H9 (cell line): ENCODE measurements at regions not wholly inside any gene's neighbourhood (a gene's known extent, or its start where the extent isn't known, plus 50 kb on each side); places are given as distances from the start of the nearest gene placed in this dataset.

Experiments used
- DNase-seq: peaks from one replicate; pipeline ENCODE4 v3.0.0-alpha.2; 2017
- H2AFZ ChIP-seq: one replicate; pipeline ENCODE4 v1.6.1; 2013; ENCODE audit warnings: mild to moderate bottlenecking, low read length, control low read depth, moderate library complexity
- H2AK5ac ChIP-seq: 2 replicates; pipeline ENCODE4 v1.6.1; 2013; ENCODE audit warnings: low read length, control low read depth, mixed read lengths; ENCODE audit not compliant: insufficient read length
- H2BK120ac ChIP-seq: one replicate; pipeline ENCODE4 v1.6.1; 2013; ENCODE audit warnings: low read depth, mild to moderate bottlenecking, low read length, control low read depth, inconsistent platforms; ENCODE audit not compliant: poor library complexity, severe bottlenecking
- H2BK12ac ChIP-seq: 2 replicates; pipeline ENCODE4 v1.6.1; 2013; ENCODE audit warnings: low read length, control low read depth, mixed read lengths, low read depth; ENCODE audit not compliant: insufficient read length
- H2BK15ac ChIP-seq: 2 replicates; pipeline ENCODE4 v1.6.1; 2013; ENCODE audit warnings: low read depth, low read length, control low read depth
- H2BK20ac ChIP-seq: one replicate; pipeline ENCODE4 v1.6.1; 2013; ENCODE audit warnings: low read depth, mild to moderate bottlenecking, low read length, control low read depth, inconsistent platforms; ENCODE audit not compliant: poor library complexity, severe bottlenecking
- H2BK5ac ChIP-seq: 2 replicates; pipeline ENCODE4 v1.6.1; 2013; ENCODE audit warnings: low read length, control low read depth, mixed read lengths; ENCODE audit not compliant: insufficient read length
- H3K14ac ChIP-seq: 2 replicates; pipeline ENCODE4 v1.6.1; 2013; ENCODE audit warnings: low read length, control low read depth; ENCODE audit not compliant: insufficient read depth
- H3K18ac ChIP-seq: 2 replicates; pipeline ENCODE4 v1.6.1; 2013; ENCODE audit warnings: low read depth, mild to moderate bottlenecking, mixed read lengths, low read length, control low read depth; ENCODE audit not compliant: insufficient read length
- H3K23ac ChIP-seq: 2 replicates; pipeline ENCODE4 v1.6.1; 2013; ENCODE audit warnings: low read length, control low read depth, mixed read lengths, low read depth; ENCODE audit not compliant: insufficient read length
- H3K23me2 ChIP-seq: 2 replicates; pipeline ENCODE4 v1.6.1; 2013; ENCODE audit warnings: low read depth, mild to moderate bottlenecking, mixed read lengths, low read length, control low read depth; ENCODE audit not compliant: insufficient read length, poor library complexity, severe bottlenecking
- H3K27ac ChIP-seq: 2 replicates; pipeline ENCODE4 v1.5.1; 2013; ENCODE audit warnings: low read length, control low read depth, mixed read lengths, low read depth; ENCODE audit not compliant: insufficient read length
- H3K27me3 ChIP-seq: 2 replicates; pipeline ENCODE4 v1.6.1; 2013; ENCODE audit warnings: low read length, control low read depth, inconsistent platforms; ENCODE audit not compliant: insufficient read depth
- H3K4ac ChIP-seq: 2 replicates; pipeline ENCODE4 v1.6.1; 2013; ENCODE audit warnings: low read depth, mild to moderate bottlenecking, control low read depth, inconsistent platforms, low read length, moderate library complexity
- H3K4me1 ChIP-seq: 2 replicates; pipeline ENCODE4 v1.6.1; 2013; ENCODE audit warnings: low read length, control low read depth, inconsistent platforms; ENCODE audit not compliant: insufficient read depth
- H3K4me2 ChIP-seq: 2 replicates; pipeline ENCODE4 v1.6.1; 2013; ENCODE audit warnings: low read length, control low read depth, mixed read lengths; ENCODE audit not compliant: insufficient read length, insufficient read depth
- H3K56ac ChIP-seq: 2 replicates; pipeline ENCODE4 v1.6.1; 2013; ENCODE audit warnings: low read depth, mild to moderate bottlenecking, mixed read lengths, low read length, control low read depth; ENCODE audit not compliant: insufficient read length
- H3K79me1 ChIP-seq: 2 replicates; pipeline ENCODE4 v1.6.1; 2013; ENCODE audit warnings: low read depth, mild to moderate bottlenecking, moderate library complexity, low read length, control low read depth, inconsistent platforms; ENCODE audit not compliant: insufficient read depth, poor library complexity, severe bottlenecking
- H3K79me2 ChIP-seq: 2 replicates; pipeline ENCODE4 v1.6.1; 2013; ENCODE audit warnings: low read length, control low read depth, inconsistent platforms; ENCODE audit not compliant: insufficient read depth
- H3K9ac ChIP-seq: 2 replicates; pipeline ENCODE4 v1.6.1; 2013; ENCODE audit warnings: low read length, control low read depth, mixed read lengths; ENCODE audit not compliant: insufficient read length; ENCODE audit errors: extremely low read depth
- H3K9me3 ChIP-seq: one replicate; pipeline ENCODE4 v1.6.1; 2013; ENCODE audit warnings: low read depth, low read length, inconsistent platforms; ENCODE audit not compliant: control insufficient read depth
- H3T11ph ChIP-seq: one replicate; pipeline ENCODE4 v1.6.1; 2013; ENCODE audit warnings: mild to moderate bottlenecking, low read length, control low read depth, inconsistent platforms
- H4K20me1 ChIP-seq: one replicate; pipeline ENCODE4 v1.6.1; 2013; ENCODE audit not compliant: control insufficient read depth, insufficient read length, insufficient read depth
- H4K5ac ChIP-seq: 2 replicates; pipeline ENCODE4 v1.6.1; 2013; ENCODE audit warnings: low read depth, mild to moderate bottlenecking, mixed read lengths, low read length, control low read depth; ENCODE audit not compliant: insufficient read length
- H4K8ac ChIP-seq: replicated peaks from 2 replicates; pipeline ENCODE4 v1.6.1; 2013; ENCODE audit warnings: low read length, control low read depth, mixed read lengths, low read depth; ENCODE audit not compliant: insufficient read length
- H4K91ac ChIP-seq: 2 replicates; pipeline ENCODE4 v1.6.1; 2013; ENCODE audit warnings: low read depth, mild to moderate bottlenecking, moderate library complexity, mixed read lengths, low read length, control low read depth; ENCODE audit not compliant: insufficient read length
- H3K27ac Mint-ChIP-seq, 3 experiments: 2 replicates in 2 of 3; 3 replicates in 1 of 3; pipeline ENCODE4 v1.8.0; 2020 to 2021; ENCODE audit warnings: mixed read lengths in 3 of 3, mild to moderate bottlenecking in 1 of 3, moderate library complexity in 1 of 3
- H3K27me3 Mint-ChIP-seq: 2 replicates; pipeline ENCODE4 v1.8.0; 2021; ENCODE audit warnings: low read depth, mild to moderate bottlenecking, moderate library complexity, mixed read lengths
- H3K36me3 Mint-ChIP-seq, 3 experiments: 2 replicates in 2 of 3; 3 replicates in 1 of 3; pipeline ENCODE4 v1.8.0; 2020 to 2021; ENCODE audit warnings: low read depth in 3 of 3, mixed read lengths in 3 of 3; ENCODE audit not compliant: insufficient read depth in 1 of 3
- H3K4me1 Mint-ChIP-seq, 2 experiments: 2 replicates each; pipeline ENCODE4 v1.8.0; 2020; ENCODE audit warnings: mixed read lengths in 2 of 2
- H3K4me3 Mint-ChIP-seq, 2 experiments: 2 replicates in 1 of 2; 3 replicates in 1 of 2; pipeline ENCODE4 v1.8.0; 2020 to 2021; ENCODE audit warnings: mild to moderate bottlenecking in 2 of 2, mixed read lengths in 2 of 2, moderate library complexity in 1 of 2
- H3K9me3 Mint-ChIP-seq, 2 experiments: 2 replicates in 1 of 2; 3 replicates in 1 of 2; pipeline ENCODE4 v1.8.0; 2020; ENCODE audit warnings: mild to moderate bottlenecking in 2 of 2, mixed read lengths in 2 of 2, moderate library complexity in 1 of 2
- TF ChIP-seq, protein P1 (sequence below): fragments of 200-600 bp; sonication (generic); conservative IDR thresholded peaks from 3 replicates; pipeline ENCODE4 v1.8.0; 2021; ENCODE audit warnings: antibody characterized with exemption, mild to moderate bottlenecking

DNA sequence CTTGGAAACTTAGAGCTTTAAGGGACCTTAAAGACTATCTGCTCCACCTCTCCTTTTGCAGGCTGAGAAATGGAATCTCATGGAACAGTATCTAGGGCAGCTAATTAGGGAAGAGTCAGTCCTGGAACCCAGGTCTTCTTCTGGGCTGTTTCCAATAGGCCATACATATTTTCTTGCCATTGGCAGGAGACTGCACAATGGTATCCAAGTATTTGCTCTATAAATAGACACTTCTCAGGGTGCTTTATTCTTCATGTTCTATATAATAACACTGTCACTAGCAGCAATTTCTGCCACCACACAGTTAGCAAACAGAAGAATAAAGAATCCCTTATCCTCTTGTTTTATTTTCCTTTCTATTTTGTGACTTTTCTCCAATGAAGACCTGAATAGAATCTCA is 291.7 kb downstream of the C4orf33 start:
- Histone ChIP-seq H3K9ac (no peak overlapping the region), H2BK12ac (no peak overlapping the region), H4K20me1 (no peaks in the 10 kb centered on the region), H2BK120ac (no peak overlapping the region), H2AK5ac (no peak overlapping the region), H3K4me2 (no peak overlapping the region), H2BK5ac (no peak overlapping the region), H3T11ph (no peak overlapping the region), H3K23ac (no peak overlapping the region), H3K18ac (no peak overlapping the region), H2BK20ac (no peak overlapping the region), H3K4ac (no peak overlapping the region), H3K27ac (no peak overlapping the region), H3K79me1 (no peaks in the 10 kb centered on the region), H3K79me2 (no peaks in the 10 kb centered on the region), H2BK15ac (no peak overlapping the region), H4K5ac (no peak overlapping the region), H3K23me2 (no peaks in the 10 kb centered on the region), H3K9me3 (peaks cover 2% of the 10 kb centered on the region), H3K56ac (no peak overlapping the region), H2AFZ (no peak overlapping the region), H3K14ac (no peak overlapping the region), H4K91ac (no peak overlapping the region), H4K8ac (no peak overlapping the region), H3K27me3 (no peaks in the 10 kb centered on the region), H3K4me1 (no peaks in the 10 kb centered on the region)
- Mint-ChIP-seq H3K27ac (no peak overlapping the region), H3K9me3 (peaks cover 6 to 8% of the 10 kb centered on the region in 2 experiments; a peak in 3 of 5 replicates), H3K36me3 (no peaks in the 10 kb centered on the region; a peak in 1 of 7 replicates), H3K4me1 (no peaks in the 10 kb centered on the region), H3K27me3 (no peaks in the 10 kb centered on the region), H3K4me3 (no peak overlapping the region)
- TF ChIP-seq, protein P1, sequence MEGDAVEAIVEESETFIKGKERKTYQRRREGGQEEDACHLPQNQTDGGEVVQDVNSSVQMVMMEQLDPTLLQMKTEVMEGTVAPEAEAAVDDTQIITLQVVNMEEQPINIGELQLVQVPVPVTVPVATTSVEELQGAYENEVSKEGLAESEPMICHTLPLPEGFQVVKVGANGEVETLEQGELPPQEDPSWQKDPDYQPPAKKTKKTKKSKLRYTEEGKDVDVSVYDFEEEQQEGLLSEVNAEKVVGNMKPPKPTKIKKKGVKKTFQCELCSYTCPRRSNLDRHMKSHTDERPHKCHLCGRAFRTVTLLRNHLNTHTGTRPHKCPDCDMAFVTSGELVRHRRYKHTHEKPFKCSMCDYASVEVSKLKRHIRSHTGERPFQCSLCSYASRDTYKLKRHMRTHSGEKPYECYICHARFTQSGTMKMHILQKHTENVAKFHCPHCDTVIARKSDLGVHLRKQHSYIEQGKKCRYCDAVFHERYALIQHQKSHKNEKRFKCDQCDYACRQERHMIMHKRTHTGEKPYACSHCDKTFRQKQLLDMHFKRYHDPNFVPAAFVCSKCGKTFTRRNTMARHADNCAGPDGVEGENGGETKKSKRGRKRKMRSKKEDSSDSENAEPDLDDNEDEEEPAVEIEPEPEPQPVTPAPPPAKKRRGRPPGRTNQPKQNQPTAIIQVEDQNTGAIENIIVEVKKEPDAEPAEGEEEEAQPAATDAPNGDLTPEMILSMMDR = no peak
- no peak for DNase-seq
